ENCODE measurements at regions not wholly inside any gene's neighbourhood (a gene's known extent, or its start where the extent isn't known, plus 50 kb on each side); places are given as distances from the start of the nearest gene placed in this dataset.

GRCh38 chr5:30725073-30725472 lies 468.4 kb upstream of the CDH6 start:
- no peak for TF ChIP-seq CTCF (conservative IDR thresholded peaks at IDR 0.05; ENCODE audit: low read depth)
- no peak for DNase-seq (ENCODE audit: low spot score)
- no peak overlapping the region for H3K27ac ChIP-seq
- ChIA-PET CTCF (no interaction called here), POLR2A (ENCODE audit: low non-redundant PET) (no interaction called here)

- ChIA-PET CTCF (no interaction called here), POLR2A (ENCODE audit: low non-redundant PET) (no interaction called here)
- no peak for TF ChIP-seq CTCF (conservative IDR thresholded peaks at IDR 0.05; ENCODE audit: low read depth)
- no peak for DNase-seq (ENCODE audit: low spot score)
- H3K27ac ChIP-seq: no peak overlapping the region
Measured at GRCh38 chr5:30698217-30698616, 495.3 kb upstream of the CDH6 start.

- no peak for DNase-seq (ENCODE audit: low spot score)
- TF ChIP-seq CTCF (conservative IDR thresholded peaks at IDR 0.05; ENCODE audit: low read depth): no peak
- ChIA-PET POLR2A (ENCODE audit: low non-redundant PET) (no interaction called here), CTCF (interaction anchor here (0.8 kb wide), 1 partner anchor 616 kb away, joined by 4 read pairs; no protein-coding TSS in a partner anchor)
- H3K27ac ChIP-seq: no peak overlapping the region
Measured at GRCh38 chr5:30693326-30693725, 500.2 kb upstream of the CDH6 start.

- DNase-seq (ENCODE audit: low spot score): no peak
- no peak for TF ChIP-seq CTCF (conservative IDR thresholded peaks at IDR 0.05; ENCODE audit: low read depth)
- H3K27ac ChIP-seq: no peak overlapping the region
- ChIA-PET POLR2A (ENCODE audit: low non-redundant PET) (no interaction called here), CTCF (no interaction called here)
Measured at GRCh38 chr5:30690931-30691330, 502.6 kb upstream of the CDH6 start.

GRCh38 chr5:30687461-30687860 lies 506.0 kb upstream of the CDH6 start:
- DNase-seq (ENCODE audit: low spot score): no peak
- ChIA-PET CTCF (no interaction called here), POLR2A (ENCODE audit: low non-redundant PET) (no interaction called here)
- H3K27ac ChIP-seq: no peak overlapping the region
- TF ChIP-seq CTCF (conservative IDR thresholded peaks at IDR 0.05; ENCODE audit: low read depth): no peak

- H3K27ac ChIP-seq: no peak overlapping the region
- ChIA-PET POLR2A (ENCODE audit: low non-redundant PET) (no interaction called here), CTCF (no interaction called here)
- no peak for TF ChIP-seq CTCF (conservative IDR thresholded peaks at IDR 0.05; ENCODE audit: low read depth)
- no peak for DNase-seq (ENCODE audit: low spot score)
Measured at GRCh38 chr5:30686530-30686929, 507.0 kb upstream of the CDH6 start.

GRCh38 chr5:30676223-30676840 lies 517.2 kb upstream of the CDH6 start:
- ChIA-PET POLR2A (ENCODE audit: low non-redundant PET) (no interaction called here), CTCF (no interaction called here)
- DNase-seq (ENCODE audit: low spot score): no peak
- no peak for TF ChIP-seq CTCF (conservative IDR thresholded peaks at IDR 0.05; ENCODE audit: low read depth)
- no peak overlapping the region for H3K27ac ChIP-seq
